Naive thymus-derived CD4-positive, alpha-beta T cell (primary cell): ENCODE measurements at regions not wholly inside any gene's neighbourhood (a gene's known extent, or its start where the extent isn't known, plus 50 kb on each side); places are given as distances from the start of the nearest gene placed in this dataset.

Experiments used
- ATAC-seq: fragments of 150-1000 bp; cut with Tn5 transposase; 2 replicates; pipeline ENCODE4 v1.10.0; 2021; ENCODE audit warnings: mild to moderate bottlenecking, moderate library complexity
- CTCF ChIA-PET: fragments of 350-600 bp; sonication (Branson Sonifier 250); formaldehyde crosslinking; loops from one replicate; lab custom pipeline; 2021; ENCODE audit warnings: antibody characterized with exemption; lab: Charles Lee
- POLR2A ChIA-PET: fragments of 350-600 bp; sonication (Branson Sonifier 250); formaldehyde crosslinking; loops from one replicate; lab custom pipeline; 2021; ENCODE audit warnings: antibody characterized with exemption, inconsistent platforms; lab: Charles Lee
- DNase-seq, 9 donors: peaks; one replicate each; pipeline versions ENCODE4 v3.0.0 to v3.0.0-alpha.2; 2020 to 2022; ENCODE audit warnings: mixed read lengths in 1 of 9
- H3K27ac ChIP-seq: one replicate; pipeline ENCODE4 v1.7.0; 2013; ENCODE audit warnings: mild to moderate bottlenecking, low read depth, low read length, moderate library complexity
- H3K27me3 ChIP-seq, 2 donors: one replicate each; pipeline ENCODE4 v1.7.0; 2013; ENCODE audit warnings: low read length in 2 of 2, mild to moderate bottlenecking in 2 of 2, moderate library complexity in 2 of 2; ENCODE audit not compliant: control insufficient read depth in 2 of 2, insufficient read depth in 2 of 2
- H3K36me3 ChIP-seq, 3 experiments: 1 replicate in 2 of 3; 2 replicates in 1 of 3; pipeline ENCODE4 v1.7.0; 2013; ENCODE audit warnings: low read length in 3 of 3, mild to moderate bottlenecking in 3 of 3, moderate library complexity in 1 of 3; ENCODE audit not compliant: insufficient read depth in 3 of 3, control insufficient read depth in 2 of 3
- H3K4me1 ChIP-seq, 2 donors: one replicate each; pipeline ENCODE4 v1.7.0; 2013; ENCODE audit warnings: low read length in 2 of 2, mild to moderate bottlenecking in 2 of 2, moderate library complexity in 1 of 2; ENCODE audit not compliant: control insufficient read depth in 2 of 2, insufficient read depth in 2 of 2
- H3K4me3 ChIP-seq: 2 replicates; pipeline ENCODE4 v1.7.0; 2013; ENCODE audit warnings: mild to moderate bottlenecking, low read length
- H3K9me3 ChIP-seq, 3 experiments: 1 replicate in 2 of 3; 2 replicates in 1 of 3; pipeline ENCODE4 v1.7.0; 2013; ENCODE audit warnings: low read length in 3 of 3; ENCODE audit not compliant: control insufficient read depth in 2 of 3
- H3K27ac Mint-ChIP-seq, 9 donors: one replicate each; pipeline ENCODE4 v1.8.0; 2020 to 2022; ENCODE audit warnings: mixed read lengths in 9 of 9, mild to moderate bottlenecking in 8 of 9, moderate library complexity in 5 of 9, inconsistent platforms in 2 of 9
- H3K27me3 Mint-ChIP-seq, 5 donors: one replicate each; pipeline ENCODE4 v1.8.0; 2021 to 2022; ENCODE audit warnings: mixed read lengths in 5 of 5, mild to moderate bottlenecking in 1 of 5
- H3K36me3 Mint-ChIP-seq, 5 donors: one replicate each; pipeline ENCODE4 v1.8.0; 2020 to 2022; ENCODE audit warnings: mixed read lengths in 5 of 5, mild to moderate bottlenecking in 3 of 5, inconsistent platforms in 1 of 5
- H3K4me1 Mint-ChIP-seq, 7 donors: one replicate each; pipeline ENCODE4 v1.8.0; 2020 to 2022; ENCODE audit warnings: mixed read lengths in 7 of 7, mild to moderate bottlenecking in 3 of 7, inconsistent platforms in 1 of 7
- H3K4me3 Mint-ChIP-seq, 10 donors: one replicate each; pipeline ENCODE4 v1.8.0; 2020 to 2022; ENCODE audit warnings: mild to moderate bottlenecking in 10 of 10, mixed read lengths in 10 of 10, moderate library complexity in 6 of 10, inconsistent platforms in 2 of 10
- H3K9me3 Mint-ChIP-seq, 11 donors: one replicate each; pipeline ENCODE4 v1.8.0; 2020 to 2022; ENCODE audit warnings: mixed read lengths in 11 of 11, mild to moderate bottlenecking in 4 of 11, inconsistent platforms in 1 of 11, moderate library complexity in 1 of 11
- intact Hi-C, 2 donors: fragments of 100-400 bp; cut with micrococcal nuclease; formaldehyde crosslinking; loops; one replicate each; pipeline ENCODE4 v1.15.1; 2023

DNA sequence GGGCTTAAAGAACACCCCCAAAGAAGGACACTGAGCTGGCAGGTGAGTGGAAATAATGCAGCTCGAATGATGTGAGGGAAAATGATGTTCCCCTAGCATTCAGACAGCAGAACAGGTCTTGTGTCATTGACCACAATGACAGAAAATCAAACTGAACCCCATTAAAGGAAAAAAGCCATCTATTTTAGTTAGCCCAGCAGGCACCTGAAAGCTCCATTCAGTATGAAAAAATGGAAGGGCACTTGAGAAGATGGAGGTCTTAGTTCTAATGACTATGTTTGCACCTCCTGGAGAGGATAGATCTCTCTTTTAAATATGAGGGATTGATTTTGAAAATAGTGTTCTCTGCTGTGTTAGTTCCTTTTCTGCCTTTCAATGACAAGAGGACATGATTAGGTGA is 323.1 kb downstream of the NKX6-1 start:
- no peaks in the 10 kb centered on the region for H3K36me3 Mint-ChIP-seq
- no peak for ATAC-seq
- POLR2A ChIA-PET: no interaction called here

DNA sequence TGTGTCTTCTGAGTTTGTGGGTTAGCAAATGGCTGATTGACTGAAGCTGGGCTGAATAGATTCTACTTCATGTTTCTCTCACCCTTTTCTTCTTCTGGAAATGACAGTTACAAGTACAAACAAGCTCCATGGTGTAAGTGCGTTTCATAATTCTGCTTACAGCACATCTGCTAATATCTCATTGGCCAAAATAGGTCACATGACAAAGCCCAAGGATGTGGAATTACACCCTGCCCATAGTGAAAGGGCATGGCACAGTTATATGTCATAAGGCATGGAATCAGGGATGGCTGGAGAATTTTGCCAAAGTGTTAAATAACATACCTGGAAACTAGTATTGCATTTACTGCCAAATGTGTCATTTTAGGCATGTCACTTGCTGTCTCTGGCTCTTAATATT is 327.2 kb downstream of the NKX6-1 start:
- H3K4me1 Mint-ChIP-seq: no peaks in the 10 kb centered on the region
- CTCF ChIA-PET: interaction anchor here (1.1 kb wide), 1 partner anchor 8 kb away, joined by 3 read pairs; no protein-coding TSS in a partner anchor
- intact Hi-C loops: no loop called here
- Histone ChIP-seq H3K27me3 (no peaks in the 10 kb centered on the region), H3K9me3 (no peaks in the 10 kb centered on the region), H3K4me3 (no peak overlapping the region), H3K27ac (no peak overlapping the region), H3K4me1 (no peaks in the 10 kb centered on the region), H3K36me3 (no peaks in the 10 kb centered on the region)
- POLR2A ChIA-PET: no interaction called here
- ATAC-seq (no peak), DNase-seq (no peak)
- H3K9me3 Mint-ChIP-seq: peaks cover 0 to 3% (median 0%) of the 10 kb centered on the region in 11 donors
- H3K27ac Mint-ChIP-seq: no peak overlapping the region
- H3K36me3 Mint-ChIP-seq: no peaks in the 10 kb centered on the region
- peaks cover 0 to 5% (median 0%) of the 10 kb centered on the region in 5 donors for H3K27me3 Mint-ChIP-seq
- no peak overlapping the region for H3K4me3 Mint-ChIP-seq

More for the DNA sequence above, 323.1 kb downstream of the NKX6-1 start:
- Histone ChIP-seq H3K9me3 (no peaks in the 10 kb centered on the region), H3K36me3 (no peaks in the 10 kb centered on the region), H3K4me3 (no peak overlapping the region), H3K27ac (no peak overlapping the region), H3K27me3 (no peaks in the 10 kb centered on the region), H3K4me1 (no peaks in the 10 kb centered on the region)
- Mint-ChIP-seq H3K4me1 (no peaks in the 10 kb centered on the region), H3K9me3 (peaks cover 0 to 3% (median 0%) of the 10 kb centered on the region in 11 donors), H3K27me3 (no peaks in the 10 kb centered on the region), H3K27ac (no peak overlapping the region), H3K4me3 (no peak overlapping the region)
- intact Hi-C loops: no loop called here
- CTCF ChIA-PET: no interaction called here
- DNase-seq: no peak

DNA sequence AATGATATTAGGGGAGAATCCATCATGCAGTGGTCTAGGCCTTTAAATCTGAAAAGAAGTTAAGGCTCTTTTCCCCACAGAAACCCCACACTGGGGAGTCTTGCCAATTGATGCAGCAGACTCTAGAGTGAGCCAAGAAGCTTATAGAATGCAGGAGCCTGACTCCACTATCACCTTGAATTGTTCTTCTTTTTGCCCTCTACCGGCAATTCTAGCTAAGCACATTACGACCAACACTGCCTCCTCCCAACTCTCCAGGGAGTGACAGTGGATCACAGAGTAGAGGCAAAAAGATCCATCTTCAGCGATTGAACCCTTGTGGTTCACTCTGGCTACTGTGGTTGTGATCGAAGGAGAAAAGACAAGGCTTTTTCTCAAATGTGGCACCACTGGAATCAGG is 331.5 kb downstream of the NKX6-1 start:
- Mint-ChIP-seq H3K4me1 (no peaks in the 10 kb centered on the region), H3K36me3 (no peaks in the 10 kb centered on the region), H3K9me3 (peaks cover 0 to 3% (median 0%) of the 10 kb centered on the region in 11 donors), H3K27me3 (peaks cover 0 to 7% (median 1%) of the 10 kb centered on the region in 5 donors), H3K4me3 (no peak overlapping the region), H3K27ac (no peak overlapping the region)
- H3K9me3 ChIP-seq: no peaks in the 10 kb centered on the region
- no peak for DNase-seq
- ChIA-PET CTCF (no interaction called here), POLR2A (no interaction called here)
- intact Hi-C loops: no loop called here
- H3K36me3 ChIP-seq: no peaks in the 10 kb centered on the region
- H3K27me3 ChIP-seq: no peaks in the 10 kb centered on the region
- H3K27ac ChIP-seq: no peak overlapping the region
- no peak for ATAC-seq
- no peak overlapping the region for H3K4me3 ChIP-seq
- no peaks in the 10 kb centered on the region for H3K4me1 ChIP-seq

DNA sequence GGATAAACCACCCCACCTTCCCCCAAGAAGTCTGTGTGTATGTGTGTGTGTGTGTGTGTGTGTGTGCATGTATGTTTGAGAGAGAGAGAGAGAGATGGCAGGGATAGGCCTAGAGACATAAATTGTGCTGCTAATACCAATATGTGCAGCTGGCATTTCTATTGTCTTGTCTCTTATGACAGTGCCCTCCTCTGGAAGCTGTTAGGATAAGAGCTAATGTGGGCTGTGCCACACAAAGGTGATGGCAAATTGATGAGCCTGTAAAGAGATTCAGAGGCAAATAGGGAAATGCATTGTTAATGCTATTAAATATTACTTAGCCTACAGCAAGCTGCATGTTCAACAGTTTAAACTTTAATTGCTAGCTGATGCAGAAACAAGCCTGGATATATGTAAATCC is 332.0 kb downstream of the NKX6-1 start:
- H3K9me3 Mint-ChIP-seq: peaks cover 0 to 7% (median 0%) of the 10 kb centered on the region in 11 donors
- H3K27me3 Mint-ChIP-seq: peaks cover 0 to 10% (median 6%) of the 10 kb centered on the region in 5 donors
- no peaks in the 10 kb centered on the region for H3K4me1 Mint-ChIP-seq
- Histone ChIP-seq H3K27ac (no peak overlapping the region), H3K4me3 (no peak overlapping the region), H3K4me1 (no peaks in the 10 kb centered on the region), H3K27me3 (no peaks in the 10 kb centered on the region), H3K36me3 (no peaks in the 10 kb centered on the region), H3K9me3 (no peaks in the 10 kb centered on the region)
- H3K27ac Mint-ChIP-seq: no peak overlapping the region
- ChIA-PET CTCF (interaction anchor here (0.7 kb wide), 2 partner anchors 71 to 1601 kb away, joined by 3 to 4 read pairs; no protein-coding TSS in a partner anchor), POLR2A (no interaction called here)
- H3K36me3 Mint-ChIP-seq: peaks cover 0 to 4% (median 0%) of the 10 kb centered on the region in 5 donors
- ATAC-seq (no peak), DNase-seq (no peak)
- no peak overlapping the region for H3K4me3 Mint-ChIP-seq
- intact Hi-C loops: no loop called here

DNA sequence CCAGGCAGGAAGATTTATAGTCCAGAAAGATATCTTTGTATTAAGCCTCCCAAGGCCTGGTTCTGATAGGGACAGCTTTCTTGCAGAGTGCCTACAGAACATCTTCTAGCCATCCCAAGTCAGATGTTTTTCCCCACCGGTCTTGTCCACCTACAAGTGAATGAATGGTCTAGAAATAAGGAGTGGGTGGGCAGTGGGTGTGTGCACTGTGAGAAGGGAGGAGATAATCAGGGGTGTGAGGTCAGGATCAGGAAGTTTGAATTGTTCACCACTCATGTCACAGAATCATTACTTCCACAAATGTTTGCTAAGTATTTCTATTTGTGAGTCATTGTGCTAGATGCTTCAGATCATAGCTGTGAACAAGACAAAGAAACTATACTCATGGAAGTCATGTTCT is 332.6 kb downstream of the NKX6-1 start:
- no peak overlapping the region for H3K4me3 Mint-ChIP-seq
- H3K27me3 Mint-ChIP-seq: peaks cover 0 to 14% (median 10%) of the 10 kb centered on the region in 5 donors
- ATAC-seq (no peak), DNase-seq (no peak)
- no peaks in the 10 kb centered on the region for H3K36me3 ChIP-seq
- no peak overlapping the region for H3K4me3 ChIP-seq
- H3K4me1 ChIP-seq: no peaks in the 10 kb centered on the region
- ChIA-PET POLR2A (no interaction called here), CTCF (interaction anchor here (0.7 kb wide), 2 partner anchors 71 to 1601 kb away, joined by 3 to 4 read pairs; no protein-coding TSS in a partner anchor)
- H3K27ac Mint-ChIP-seq: no peak overlapping the region
- peaks cover 0 to 10% (median 0%) of the 10 kb centered on the region in 11 donors for H3K9me3 Mint-ChIP-seq
- H3K9me3 ChIP-seq: no peaks in the 10 kb centered on the region
- peaks cover 0 to 8% (median 0%) of the 10 kb centered on the region in 5 donors for H3K36me3 Mint-ChIP-seq
- intact Hi-C loops: no loop called here
- no peaks in the 10 kb centered on the region for H3K4me1 Mint-ChIP-seq
- no peak overlapping the region for H3K27ac ChIP-seq
- H3K27me3 ChIP-seq: no peaks in the 10 kb centered on the region

DNA sequence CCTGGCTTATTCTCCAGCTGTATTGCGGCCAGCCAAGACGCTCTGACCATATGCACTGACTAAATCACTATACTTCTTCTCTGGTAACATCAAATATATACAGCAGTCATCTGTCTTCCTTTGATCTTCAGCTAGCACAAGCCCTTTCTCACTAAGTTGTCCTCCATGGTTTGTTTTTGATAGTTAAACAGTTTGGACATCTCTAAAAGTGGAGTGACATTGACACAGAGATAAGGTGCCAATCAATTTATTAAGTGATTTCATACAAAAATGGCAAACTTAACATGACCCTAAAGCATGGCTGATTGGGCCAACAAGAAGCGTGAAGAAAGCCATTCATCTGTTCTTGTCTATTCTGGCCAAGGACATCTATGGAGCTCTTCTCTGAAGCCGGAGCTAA is 334.9 kb downstream of the NKX6-1 start:
- Mint-ChIP-seq H3K9me3 (peaks cover 0 to 10% (median 0%) of the 10 kb centered on the region in 11 donors), H3K4me1 (no peaks in the 10 kb centered on the region), H3K27me3 (peaks cover 0 to 20% (median 9%) of the 10 kb centered on the region in 5 donors), H3K4me3 (no peak overlapping the region), H3K36me3 (peaks cover 0 to 8% (median 0%) of the 10 kb centered on the region in 5 donors), H3K27ac (no peak overlapping the region)
- no peak overlapping the region for H3K4me3 ChIP-seq
- H3K36me3 ChIP-seq: no peaks in the 10 kb centered on the region
- DNase-seq: no peak
- H3K27ac ChIP-seq: no peak overlapping the region
- ChIA-PET POLR2A (no interaction called here), CTCF (interaction anchor here (1.0 kb wide), 1 partner anchor 8 kb away, joined by 3 read pairs; no protein-coding TSS in a partner anchor)
- no peaks in the 10 kb centered on the region for H3K9me3 ChIP-seq
- H3K27me3 ChIP-seq: no peaks in the 10 kb centered on the region
- ATAC-seq: no peak
- H3K4me1 ChIP-seq: no peaks in the 10 kb centered on the region
- intact Hi-C loops: no loop called here

DNA sequence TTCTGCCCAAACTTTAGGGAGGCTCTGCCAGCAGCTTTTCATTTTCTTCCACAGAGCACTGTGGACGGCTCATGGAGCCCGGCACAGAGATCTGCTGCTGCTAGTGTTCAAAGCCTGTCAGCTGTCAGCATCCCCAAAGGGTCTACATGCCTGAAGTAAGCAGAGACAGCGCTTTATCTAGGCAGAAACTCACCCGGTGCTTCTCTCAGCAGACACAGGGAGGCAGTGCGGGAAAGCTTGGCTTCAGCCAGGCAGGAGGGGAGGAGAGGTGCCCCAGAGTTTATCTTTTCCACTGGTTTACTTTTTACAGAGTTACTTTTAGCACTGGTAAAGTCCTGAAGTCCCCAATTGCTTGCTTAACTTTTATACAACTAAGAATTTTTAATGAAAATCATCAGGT is 339.3 kb downstream of the NKX6-1 start:
- Mint-ChIP-seq H3K36me3 (peaks cover 0 to 8% (median 0%) of the 10 kb centered on the region in 5 donors), H3K4me3 (no peak overlapping the region), H3K9me3 (peaks cover 0 to 10% (median 0%) of the 10 kb centered on the region in 11 donors), H3K4me1 (no peaks in the 10 kb centered on the region), H3K27ac (no peak overlapping the region), H3K27me3 (peaks cover 0 to 20% (median 14%) of the 10 kb centered on the region in 5 donors)
- intact Hi-C loops: no loop called here
- H3K27ac ChIP-seq: no peak overlapping the region
- DNase-seq: no peak
- no peak overlapping the region for H3K4me3 ChIP-seq
- no peaks in the 10 kb centered on the region for H3K4me1 ChIP-seq
- H3K27me3 ChIP-seq: no peaks in the 10 kb centered on the region
- ChIA-PET POLR2A (no interaction called here), CTCF (no interaction called here)
- no peaks in the 10 kb centered on the region for H3K9me3 ChIP-seq
- ATAC-seq: no peak
- no peaks in the 10 kb centered on the region for H3K36me3 ChIP-seq
